Adipose tissue (tissue), 3 donors: ENCODE measurements at regions not wholly inside any gene's neighbourhood (a gene's known extent, or its start where the extent isn't known, plus 50 kb on each side); places are given as distances from the start of the nearest gene placed in this dataset.

Experiments
- H3K27ac ChIP-seq: one replicate; pipeline ENCODE4 v1.5.1; 2013; ENCODE audit warnings: low read depth, low read length
- WGBS, 3 donors: extraction: QIAGEN DNeasy Blood & Tissue Kit; methylation state at CpG; one replicate each; pipeline ENCODE4 v1.1.7; 2013; 5-methylcytosine and 5-hydroxymethylcytosine counted together
- donor health status: healthy with polysubstance abuse.
- donor health status: Bipolar disorder and iron deficiency.
- donor health status: healthy.

- no peak overlapping the region for H3K27ac ChIP-seq
- 53 to 64% (median 63%) methylated on average over 20 of the region's 20 CpGs for WGBS, 3 donors
Observed at GRCh38 chr6:169905041-169905807, 153.8 kb downstream of the ERMARD start.

GRCh38 chr6:169904051-169904922 lies 152.9 kb downstream of the ERMARD start:
- 90 to 94% (median 92%) methylated on average over 18 of the region's 18 CpGs for WGBS, 3 donors
- no peak overlapping the region for H3K27ac ChIP-seq

- 93 to 95% (median 94%) methylated on average over 18 of the region's 18 CpGs for WGBS, 3 donors
Observed at GRCh38 chr6:169903122-169903521, 151.7 kb downstream of the ERMARD start.

GRCh38 chr6:169902604-169903003 lies 151.2 kb downstream of the ERMARD start:
- WGBS, 3 donors = 95 to 99% (median 96%) methylated on average over 10 of the region's 10 CpGs

More at GRCh38 chr6:169903122-169903521, 151.7 kb downstream of the ERMARD start:
- H3K27ac ChIP-seq = no peak overlapping the region

GRCh38 chr6:169902070-169902469 lies 150.6 kb downstream of the ERMARD start:
- H3K27ac ChIP-seq = no peak overlapping the region
- 94 to 98% (median 96%) methylated on average over 2 of the region's 2 CpGs for WGBS, 3 donors

More at GRCh38 chr6:169902604-169903003, 151.2 kb downstream of the ERMARD start:
- no peak overlapping the region for H3K27ac ChIP-seq

GRCh38 chr6:169899481-169900145 lies 148.2 kb downstream of the ERMARD start:
- WGBS, 3 donors = 68 to 72% (median 71%) methylated on average over 24 of the region's 24 CpGs
- no peak overlapping the region for H3K27ac ChIP-seq

GRCh38 chr6:169898788-169899480 lies 147.5 kb downstream of the ERMARD start:
- H3K27ac ChIP-seq = no peak overlapping the region
- 64 to 72% (median 71%) methylated on average over 32 to 35 of the region's 35 CpGs for WGBS, 3 donors

GRCh38 chr6:169897601-169898358 lies 146.4 kb downstream of the ERMARD start:
- WGBS, 3 donors = 88 to 93% (median 92%) methylated on average over 15 of the region's 15 CpGs
- H3K27ac ChIP-seq = no peak overlapping the region

GRCh38 chr6:169896826-169897456 lies 145.5 kb downstream of the ERMARD start:
- no peak overlapping the region for H3K27ac ChIP-seq
- WGBS, 3 donors = 91 to 94% (median 91%) methylated on average over 17 of the region's 17 CpGs

GRCh38 chr6:169895926-169896761 lies 144.7 kb downstream of the ERMARD start:
- WGBS, 3 donors = 91 to 95% (median 92%) methylated on average over 19 of the region's 19 CpGs
- H3K27ac ChIP-seq = no peak overlapping the region

- WGBS, 3 donors = 75 to 87% (median 78%) methylated on average over 7 of the region's 7 CpGs
- H3K27ac ChIP-seq = no peak overlapping the region
Observed at GRCh38 chr6:169895000-169895759, 143.8 kb downstream of the ERMARD start.

GRCh38 chr6:169894377-169894960 lies 143.0 kb downstream of the ERMARD start:
- WGBS, 3 donors = 84 to 89% (median 89%) methylated on average over 21 of the region's 21 CpGs
- H3K27ac ChIP-seq = no peak overlapping the region

- WGBS, 3 donors = 72 to 78% (median 75%) methylated on average over 8 of the region's 8 CpGs
Observed at GRCh38 chr6:169893624-169894023, 142.2 kb downstream of the ERMARD start.

GRCh38 chr6:169891846-169892245 lies 140.4 kb downstream of the ERMARD start:
- 51 to 73% (median 66%) methylated on average over 11 of the region's 11 CpGs for WGBS, 3 donors
- H3K27ac ChIP-seq = no peak overlapping the region

More at GRCh38 chr6:169893624-169894023, 142.2 kb downstream of the ERMARD start:
- H3K27ac ChIP-seq = no peak overlapping the region

- H3K27ac ChIP-seq = no peak overlapping the region
- WGBS, 3 donors = 61 to 77% (median 73%) methylated on average over 8 of the region's 8 CpGs
Observed at GRCh38 chr6:169891421-169891820, 140.0 kb downstream of the ERMARD start.
